Eye (tissue), 1 donor: ENCODE measurements at regions not wholly inside any gene's neighbourhood (a gene's known extent, or its start where the extent isn't known, plus 50 kb on each side); places are given as distances from the start of the nearest gene placed in this dataset.
A peak's percentile ranks its signal among the peaks of the same experiment; 100 is the strongest.
"Not testable (repeated sequence)": the region's sequence is repeated elsewhere in the genome, so short reads cannot be mapped to it uniquely, and the experiment has no call there.

ENCODE experiments used
- DNase-seq: peaks from one replicate; pipeline ENCODE4 v3.0.0-alpha.2; 2015

GRCh38 chr4:111435986-111436744, 709.1 kb upstream of the FAM241A start:
- DNase-seq = no peak

DNA sequence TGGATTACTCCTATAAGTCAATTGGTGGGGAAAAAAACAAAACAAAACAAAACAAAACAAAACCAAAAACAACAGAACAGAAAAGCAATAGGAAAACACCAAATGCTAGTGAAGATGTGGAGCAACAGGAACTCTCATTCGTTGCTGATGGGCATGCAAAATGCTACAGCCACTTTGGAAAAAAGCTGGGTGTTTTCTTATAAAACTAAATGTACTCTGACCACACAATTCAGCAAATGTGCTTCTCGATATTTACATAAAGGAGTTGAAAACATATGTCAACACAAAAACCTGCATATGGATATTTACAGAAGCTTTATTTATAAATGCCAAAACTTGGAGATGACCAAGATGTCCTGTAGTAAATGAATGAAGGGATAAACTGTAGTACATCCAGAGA, 703.6 kb upstream of the FAM241A start:
- no peak for DNase-seq

- not testable (repeated sequence) for DNase-seq
Observed at GRCh38 chr4:111444836-111445235, 700.4 kb upstream of the FAM241A start.

DNA sequence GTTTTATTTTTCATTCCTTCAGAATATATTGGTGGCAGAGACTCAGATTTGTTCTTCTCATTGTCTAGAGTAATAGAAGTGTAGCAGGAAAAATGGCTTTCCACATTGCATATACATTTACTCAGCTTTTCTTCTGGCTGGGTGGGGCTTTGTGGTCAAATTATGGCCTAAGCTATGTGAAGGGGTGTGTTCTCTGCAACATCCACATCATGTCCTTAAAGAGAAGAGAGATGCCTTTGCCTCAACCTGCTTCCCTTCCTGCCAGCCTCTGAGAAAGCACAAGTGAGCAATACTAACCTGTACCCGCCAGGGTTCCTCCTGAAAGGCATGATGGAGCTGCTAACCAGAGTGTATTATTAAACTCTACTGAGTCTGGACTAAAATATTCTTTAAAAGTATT, 695.6 kb upstream of the FAM241A start:
- DNase-seq = no peak

DNA sequence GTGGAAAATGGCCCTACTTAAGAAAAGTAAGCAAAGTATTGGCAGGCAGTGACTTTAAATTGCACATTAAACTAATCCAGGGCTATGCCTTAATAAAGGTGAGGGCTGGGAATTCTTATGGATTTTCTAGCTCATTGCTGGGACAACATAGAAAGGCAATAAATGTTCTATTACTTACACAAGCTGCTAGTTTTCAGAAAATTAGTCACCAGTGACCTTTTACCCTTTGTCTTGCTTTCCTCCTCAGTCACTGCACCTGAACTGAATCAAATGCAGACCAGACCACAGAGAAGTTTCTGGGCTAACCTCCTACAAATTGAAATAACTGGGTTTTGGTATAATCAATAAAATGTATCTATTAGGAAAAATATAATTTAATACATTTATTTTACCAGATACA, 694.4 kb upstream of the FAM241A start:
- no peak for DNase-seq

GRCh38 chr4:111453216-111453615, 692.0 kb upstream of the FAM241A start:
- DNase-seq = no peak

GRCh38 chr4:111454961-111455360, 690.3 kb upstream of the FAM241A start:
- no peak for DNase-seq

GRCh38 chr4:111464251-111465045, 680.8 kb upstream of the FAM241A start:
- DNase-seq = peak; percentile 24

- DNase-seq = no peak
Observed at GRCh38 chr4:111466811-111467604, 678.2 kb upstream of the FAM241A start.

GRCh38 chr4:111475001-111475400, 670.3 kb upstream of the FAM241A start:
- peak; percentile 75 for DNase-seq

GRCh38 chr4:111475666-111476065, 669.6 kb upstream of the FAM241A start:
- DNase-seq = no peak

- no peak for DNase-seq
Observed at GRCh38 chr4:111480510-111480909, 664.7 kb upstream of the FAM241A start.

- DNase-seq = no peak
Observed at GRCh38 chr4:111483375-111484169, 661.7 kb upstream of the FAM241A start.

- DNase-seq = peak; percentile 8
Observed at GRCh38 chr4:111492496-111492895, 652.8 kb upstream of the FAM241A start.

GRCh38 chr4:111494471-111494870, 650.8 kb upstream of the FAM241A start:
- no peak for DNase-seq

- DNase-seq = no peak
Observed at GRCh38 chr4:111494971-111495370, 650.3 kb upstream of the FAM241A start.

DNA sequence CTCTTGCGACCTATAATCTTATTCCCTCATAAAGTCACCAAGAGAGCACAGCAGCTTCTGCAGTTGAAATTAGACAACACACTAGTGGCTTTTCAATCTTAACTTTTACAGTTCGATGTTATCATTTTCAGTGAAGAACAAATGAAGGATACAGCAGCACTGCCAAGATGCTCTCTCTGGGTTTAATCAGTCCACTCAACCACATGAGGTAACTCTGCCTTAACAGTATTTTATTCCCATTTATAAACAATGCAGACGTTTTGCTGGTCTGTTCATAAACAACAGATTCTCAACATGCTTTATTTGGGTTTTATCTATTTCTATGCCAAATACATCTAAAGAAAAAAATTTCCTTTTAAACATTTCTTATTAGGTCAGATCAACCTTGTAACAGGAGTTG, 646.0 kb upstream of the FAM241A start:
- no peak for DNase-seq

DNA sequence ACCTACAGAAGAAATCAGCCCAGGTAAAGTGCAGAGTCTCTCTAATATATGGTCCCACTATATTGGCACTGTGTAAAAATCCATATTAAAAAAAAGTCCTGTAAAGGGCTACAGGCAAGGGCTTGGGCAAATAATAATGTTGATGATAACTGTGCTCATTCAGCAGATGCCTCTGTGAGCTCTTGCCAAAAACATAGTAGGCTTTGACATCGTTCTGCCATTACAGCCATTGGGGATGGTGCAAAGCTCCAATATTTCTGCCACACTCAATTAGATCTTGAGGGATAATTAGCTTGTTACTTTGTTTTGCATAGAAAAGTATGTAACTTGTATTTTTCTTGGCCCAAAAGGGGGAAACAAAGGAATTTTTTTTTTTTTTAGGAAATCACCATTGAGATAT, 645.5 kb upstream of the FAM241A start:
- DNase-seq = peak; percentile 30

DNA sequence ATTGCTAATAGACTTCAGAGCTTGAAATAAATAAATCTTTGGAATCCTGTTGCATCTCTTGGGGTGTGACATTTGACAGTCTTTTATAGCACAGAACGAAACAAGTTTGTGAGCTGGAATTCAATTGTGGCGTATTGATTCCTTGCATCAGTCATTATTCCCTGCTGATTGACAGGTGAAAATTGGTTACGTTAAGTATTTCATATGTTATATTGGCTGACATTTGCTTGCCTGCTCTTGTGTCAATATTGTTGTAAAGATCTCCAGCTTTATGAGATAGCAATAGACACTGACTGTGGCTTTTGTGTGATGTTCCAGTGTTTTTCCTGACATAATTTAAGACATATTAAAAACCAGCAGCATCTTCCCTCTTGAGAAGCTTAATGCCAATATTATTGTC, 644.4 kb upstream of the FAM241A start:
- no peak for DNase-seq

DNA sequence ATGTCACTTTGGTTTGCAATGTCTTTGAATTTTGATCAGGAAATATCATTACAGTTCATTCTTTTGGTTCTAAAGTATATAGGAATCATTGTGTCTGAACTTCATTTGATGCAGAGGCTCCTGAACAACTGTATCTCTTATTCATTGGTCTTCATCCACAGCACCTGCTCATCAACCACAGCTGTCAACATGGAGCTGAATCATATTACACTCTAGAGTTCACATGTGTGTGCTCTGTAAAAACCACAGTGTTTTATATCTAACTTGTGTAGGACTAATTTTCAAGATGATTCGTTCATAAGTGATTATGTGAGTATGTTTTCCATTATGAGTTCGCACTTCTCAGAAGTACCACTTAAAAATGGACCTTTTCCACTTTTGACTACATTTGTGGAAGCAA, 643.3 kb upstream of the FAM241A start:
- peak; percentile 27 for DNase-seq

GRCh38 chr4:111502626-111503025, 642.6 kb upstream of the FAM241A start:
- no peak for DNase-seq

GRCh38 chr4:111506706-111507105, 638.5 kb upstream of the FAM241A start:
- no peak for DNase-seq

GRCh38 chr4:111510535-111510934, 634.7 kb upstream of the FAM241A start:
- DNase-seq = no peak
